AG04450 (cell line): ENCODE measurements at regions not wholly inside any gene's neighbourhood (a gene's known extent, or its start where the extent isn't known, plus 50 kb on each side); places are given as distances from the start of the nearest gene placed in this dataset.
"Not testable (repeated sequence)": the region's sequence is repeated elsewhere in the genome, so short reads cannot be mapped to it uniquely, and the experiment has no call there.

ENCODE experiments used
- CTCF ChIA-PET: fragments of 300-600, 350-600 bp; formaldehyde crosslinking; extraction: SDS; loops from one replicate; lab custom pipeline; 2022; ENCODE audit warnings: antibody characterized with exemption, inconsistent platforms; lab: Charles Lee
- POLR2A ChIA-PET: fragments of 350-600 bp; formaldehyde crosslinking; extraction: SDS; loops from one replicate; lab custom pipeline; 2021; ENCODE audit warnings: antibody characterized with exemption, inconsistent platforms; lab: Yijun Ruan, JAX
- DNase-seq: peaks from one replicate; pipeline ENCODE4 v3.0.0-alpha.2; 2011; ENCODE audit warnings: low read depth, low spot score
- H3K27ac ChIP-seq: one replicate; pipeline ENCODE4 v1.5.1; 2012; ENCODE audit warnings: low read depth, low read length, control low read depth
- H3K27me3 ChIP-seq: one replicate; pipeline ENCODE4 v1.6.0; 2012; ENCODE audit warnings: low read length; ENCODE audit not compliant: control insufficient read depth, insufficient read depth
- H3K4me3 ChIP-seq: 2 replicates; pipeline ENCODE4 v1.5.1; 2011; ENCODE audit warnings: mild to moderate bottlenecking, low read depth, low read length, control low read depth
- H3K9me3 ChIP-seq: 2 replicates; pipeline ENCODE4 v1.5.1; 2012; ENCODE audit warnings: low read length; ENCODE audit not compliant: control insufficient read depth, insufficient read depth
- CTCF ChIP-seq: IDR thresholded peaks from 2 replicates; pipeline ENCODE4 v1.5.1; 2011; ENCODE audit warnings: low read depth, low read length, control low read depth, inconsistent platforms

DNA sequence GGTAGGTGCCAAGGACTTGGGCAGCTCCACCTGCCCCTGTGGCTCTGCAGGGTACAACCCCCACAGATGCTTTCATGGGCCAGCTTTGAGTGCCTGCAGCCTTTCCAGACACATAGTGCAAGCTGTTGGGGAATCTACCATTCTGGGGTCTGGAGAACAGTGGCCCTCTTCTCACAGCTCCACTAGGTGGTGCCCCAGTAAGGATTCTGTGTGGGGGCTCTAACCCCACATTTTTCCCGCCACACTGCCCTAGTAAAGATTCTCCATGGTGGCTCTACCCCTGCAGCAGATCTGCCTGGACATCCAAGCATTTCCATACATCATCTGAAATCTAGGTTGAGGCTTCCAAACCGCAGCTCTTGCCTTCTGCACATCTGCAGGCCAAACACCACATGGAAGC is 149.7 kb upstream of the FNDC3A start:
- Histone ChIP-seq H3K27ac (no peak overlapping the region), H3K4me3 (no peak overlapping the region), H3K27me3 (no peaks in the 10 kb centered on the region), H3K9me3 (peaks cover 3% of the 10 kb centered on the region; the same call in 1 of the 2 replicates)
- ChIA-PET CTCF (no interaction called here), POLR2A (no interaction called here)
- no peak for TF ChIP-seq CTCF
- no peak for DNase-seq

DNA sequence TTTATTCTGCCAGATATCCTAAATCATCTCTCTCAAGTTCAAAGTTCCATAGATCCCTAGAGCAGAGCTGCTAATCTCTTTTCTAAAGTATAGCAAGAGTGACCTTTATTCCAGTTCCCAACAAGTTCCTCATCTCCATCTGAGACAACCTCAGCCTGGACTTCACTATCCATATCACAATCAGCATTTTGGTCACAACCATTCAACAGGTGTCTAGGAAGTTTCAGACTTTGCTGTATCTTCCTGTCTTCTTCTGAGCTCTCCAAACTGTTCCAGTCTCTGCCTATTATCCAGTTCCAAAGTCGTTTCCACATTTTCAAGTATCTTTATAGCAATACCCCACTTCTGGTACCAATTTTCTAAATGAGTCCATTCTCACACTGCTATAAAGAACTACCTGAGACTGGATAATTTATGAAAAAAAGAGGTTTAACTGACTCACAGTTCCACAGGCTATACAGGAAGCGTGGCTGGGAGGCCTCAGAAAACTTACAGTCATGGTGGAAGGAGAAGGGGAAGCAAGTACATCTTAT is 148.7 kb upstream of the FNDC3A start:
- CTCF ChIA-PET: not testable (repeated sequence)

GRCh38 chr13:48827709-48828108 is 148.0 kb upstream of the FNDC3A start:
- DNase-seq: no peak
- CTCF ChIA-PET: no interaction called here
- POLR2A ChIA-PET: no interaction called here

More for the DNA sequence above, 148.7 kb upstream of the FNDC3A start:
- POLR2A ChIA-PET, H3K9me3 ChIP-seq, H3K27me3 ChIP-seq, DNase-seq, H3K4me3 ChIP-seq, H3K27ac ChIP-seq: not testable (repeated sequence)

GRCh38 chr13:48828962-48829411 is 146.7 kb upstream of the FNDC3A start:
- TF ChIP-seq CTCF: no peak
- Histone ChIP-seq H3K27me3 (no peaks in the 10 kb centered on the region), H3K9me3 (peaks cover 3% of the 10 kb centered on the region; the same call in 1 of the 2 replicates), H3K27ac (no peak overlapping the region), H3K4me3 (no peak overlapping the region)
- DNase-seq: no peak
- ChIA-PET CTCF (no interaction called here), POLR2A (interaction anchor here (0.9 kb wide), 1 partner anchor 12 kb away, joined by 3 read pairs; no protein-coding TSS in a partner anchor)

More at GRCh38 chr13:48827709-48828108, 148.0 kb upstream of the FNDC3A start:
- H3K9me3 ChIP-seq: peaks cover 3% of the 10 kb centered on the region; the same call in 1 of the 2 replicates
- H3K4me3 ChIP-seq: no peak overlapping the region
- no peaks in the 10 kb centered on the region for H3K27me3 ChIP-seq
- TF ChIP-seq CTCF: no peak
- no peak overlapping the region for H3K27ac ChIP-seq

GRCh38 chr13:48829536-48829935 is 146.2 kb upstream of the FNDC3A start:
- TF ChIP-seq CTCF: no peak
- Histone ChIP-seq H3K9me3 (peaks cover 3% of the 10 kb centered on the region; the same call in 1 of the 2 replicates), H3K27me3 (no peaks in the 10 kb centered on the region), H3K4me3 (no peak overlapping the region), H3K27ac (no peak overlapping the region)
- no peak for DNase-seq
- ChIA-PET POLR2A (no interaction called here), CTCF (no interaction called here)
